Ovary (tissue), 3 donors: ENCODE measurements at regions not wholly inside any gene's neighbourhood (a gene's known extent, or its start where the extent isn't known, plus 50 kb on each side); places are given as distances from the start of the nearest gene placed in this dataset.

ENCODE experiments used
- CTCF ChIP-seq, 3 donors: fragments of 450-650 bp in 2 of 3; fragments of 200-600 bp in 1 of 3; IDR thresholded peaks; one replicate each; pipeline versions ENCODE4 v1.5.1 to v1.8.0; 2016 to 2022; ENCODE audit warnings: antibody characterized with exemption in 3 of 3, mild to moderate bottlenecking in 1 of 3
- EP300 ChIP-seq: sonication (generic); formaldehyde crosslinking; IDR thresholded peaks from one replicate; pipeline ENCODE4 v1.6.1; 2017; ENCODE audit warnings: antibody characterized with exemption
- POLR2A ChIP-seq: fragments of 450-650 bp; IDR thresholded peaks from one replicate; pipeline ENCODE4 v1.6.1; 2017; ENCODE audit warnings: antibody characterized with exemption, mild to moderate bottlenecking, moderate library complexity
- donor health status: DM: no; HTN: no; CAD: no.

GRCh38 chr3:110341047-110341446 lies 730.6 kb upstream of the NECTIN3 start:
- TF ChIP-seq CTCF (IDR thresholded peaks at IDR 0.05) (no peak), POLR2A (no peak), EP300 (no peak)
